Astrocyte of the cerebellum (primary cell): ENCODE measurements at regions not wholly inside any gene's neighbourhood (a gene's known extent, or its start where the extent isn't known, plus 50 kb on each side); places are given as distances from the start of the nearest gene placed in this dataset.

Experiments
- DNase-seq: peaks from one replicate; pipeline ENCODE4 v3.0.0-alpha.2; 2011; ENCODE audit warnings: low read depth
- H3K4me3 ChIP-seq: 2 replicates; pipeline ENCODE4 v1.5.1; 2011; ENCODE audit warnings: mild to moderate bottlenecking, low read depth, low read length, moderate library complexity
- in situ Hi-C: cut with HindIII; loops from 2 replicates; pipeline ENCODE4 v1.10.0; 2017; ENCODE audit warnings: low sequenced_read_pairs
- TF ChIP-seq, protein P1 (sequence below): IDR thresholded peaks from 2 replicates; pipeline ENCODE4 v1.5.1; 2012; ENCODE audit warnings: low read length, low read depth, moderate library complexity, mild to moderate bottlenecking; ENCODE audit errors: missing control alignments

DNA sequence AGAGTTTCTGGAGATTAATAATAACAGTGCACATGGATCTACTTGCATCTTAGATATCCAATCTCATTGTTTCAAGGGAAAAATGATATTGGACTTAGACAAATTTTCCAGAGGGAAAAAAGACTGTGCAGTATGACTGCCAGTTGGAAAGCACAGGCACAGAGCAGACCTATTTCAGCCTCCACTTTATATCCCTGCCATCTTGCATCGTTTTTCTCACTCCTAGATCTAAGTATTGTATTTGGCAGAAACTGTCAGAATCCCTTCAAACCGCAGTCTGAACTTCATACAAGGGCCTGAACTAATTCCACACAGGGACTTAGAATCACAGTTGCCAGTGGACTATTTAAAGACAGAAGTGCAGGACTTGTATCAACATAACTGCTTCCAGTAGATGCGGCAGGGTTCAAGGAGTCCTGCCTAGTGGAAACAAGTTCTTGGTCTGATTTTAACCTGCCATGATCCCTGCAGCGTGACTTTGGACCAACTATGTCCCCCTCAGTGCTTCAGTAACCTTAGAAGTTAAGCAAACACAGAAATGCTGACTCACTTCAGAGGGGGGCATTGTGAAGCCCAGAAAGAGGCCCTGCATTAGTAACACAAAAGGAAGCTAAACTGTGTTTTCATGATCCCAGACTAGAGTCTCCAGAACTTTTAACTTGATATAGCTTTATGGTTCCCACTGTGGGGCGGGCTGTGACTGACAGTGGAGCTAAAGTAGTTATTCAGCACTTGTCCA lies 95.7 kb upstream of the PALS2 start:
- TF ChIP-seq, protein P1, sequence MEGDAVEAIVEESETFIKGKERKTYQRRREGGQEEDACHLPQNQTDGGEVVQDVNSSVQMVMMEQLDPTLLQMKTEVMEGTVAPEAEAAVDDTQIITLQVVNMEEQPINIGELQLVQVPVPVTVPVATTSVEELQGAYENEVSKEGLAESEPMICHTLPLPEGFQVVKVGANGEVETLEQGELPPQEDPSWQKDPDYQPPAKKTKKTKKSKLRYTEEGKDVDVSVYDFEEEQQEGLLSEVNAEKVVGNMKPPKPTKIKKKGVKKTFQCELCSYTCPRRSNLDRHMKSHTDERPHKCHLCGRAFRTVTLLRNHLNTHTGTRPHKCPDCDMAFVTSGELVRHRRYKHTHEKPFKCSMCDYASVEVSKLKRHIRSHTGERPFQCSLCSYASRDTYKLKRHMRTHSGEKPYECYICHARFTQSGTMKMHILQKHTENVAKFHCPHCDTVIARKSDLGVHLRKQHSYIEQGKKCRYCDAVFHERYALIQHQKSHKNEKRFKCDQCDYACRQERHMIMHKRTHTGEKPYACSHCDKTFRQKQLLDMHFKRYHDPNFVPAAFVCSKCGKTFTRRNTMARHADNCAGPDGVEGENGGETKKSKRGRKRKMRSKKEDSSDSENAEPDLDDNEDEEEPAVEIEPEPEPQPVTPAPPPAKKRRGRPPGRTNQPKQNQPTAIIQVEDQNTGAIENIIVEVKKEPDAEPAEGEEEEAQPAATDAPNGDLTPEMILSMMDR, result no peak
- peak; percentile 82 for DNase-seq
- H3K4me3 ChIP-seq, result no peak overlapping the region
- in situ Hi-C loops, result no loop called here

DNA sequence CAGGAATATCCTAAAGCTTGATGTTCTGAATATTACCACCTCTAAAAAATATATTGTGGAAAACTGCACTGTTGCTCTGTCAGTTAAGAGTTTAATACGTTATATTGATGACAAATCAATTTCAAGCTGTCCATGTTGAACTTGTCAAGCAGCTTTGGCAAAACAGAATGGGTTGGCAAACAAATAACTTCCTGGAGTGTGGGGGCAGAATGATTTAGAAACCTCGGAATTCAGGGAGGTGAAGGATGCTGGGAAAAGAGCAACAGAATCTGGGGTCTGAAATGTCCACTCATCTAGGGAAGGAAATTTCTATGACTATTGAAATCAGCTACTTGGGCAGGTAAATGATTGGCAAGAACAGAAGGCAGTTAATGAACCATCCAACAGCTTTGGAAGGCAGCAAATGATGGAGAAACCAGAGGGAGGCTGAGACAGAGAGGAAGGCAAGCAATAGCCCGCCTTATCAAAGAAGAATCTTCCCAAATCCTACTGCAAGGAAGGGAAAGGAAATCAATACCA lies 95.1 kb upstream of the PALS2 start:
- in situ Hi-C loops, result no loop called here
- DNase-seq, result no peak
- TF ChIP-seq, protein P1, result no peak
- H3K4me3 ChIP-seq, result no peak overlapping the region

DNA sequence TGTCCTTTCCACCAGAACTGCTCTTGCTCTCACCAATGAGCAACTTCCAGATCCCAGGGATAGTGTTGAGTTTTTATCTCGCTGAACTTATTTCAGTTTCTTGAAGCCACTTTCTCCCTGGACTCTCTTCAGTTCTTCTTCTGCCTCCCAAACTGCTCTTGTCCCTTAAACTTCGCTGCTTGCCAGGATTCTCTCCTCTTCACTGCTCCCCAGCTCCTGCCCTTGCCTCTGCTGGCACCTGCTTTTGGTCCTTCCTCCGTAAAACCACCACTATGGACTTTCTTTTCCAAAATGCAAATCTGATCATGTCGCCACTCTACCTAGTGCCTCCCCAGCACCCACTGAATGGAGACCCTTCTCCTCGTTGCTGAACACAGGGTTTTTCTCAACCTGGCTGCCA lies 92.8 kb upstream of the PALS2 start:
- TF ChIP-seq, protein P1, result no peak
- in situ Hi-C loops, result no loop called here
- no peak for DNase-seq
- no peak overlapping the region for H3K4me3 ChIP-seq

DNA sequence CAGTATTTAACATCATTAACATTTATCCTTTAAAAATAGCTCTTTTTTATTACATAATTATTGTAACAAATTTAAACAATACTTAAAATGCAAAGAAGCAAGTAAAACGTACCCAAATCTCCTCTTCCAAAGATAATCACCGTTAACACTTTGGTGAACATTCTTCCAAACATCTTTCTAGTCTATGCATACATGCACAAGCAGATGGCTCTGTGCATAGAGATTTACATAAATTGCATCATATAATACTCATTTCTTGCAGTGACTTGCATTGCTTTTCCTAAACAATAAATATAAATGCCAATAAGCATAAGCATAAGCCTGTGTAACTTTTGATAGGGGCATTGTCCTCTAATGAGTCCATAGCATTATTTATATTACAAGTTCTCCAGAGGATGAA lies 89.4 kb upstream of the PALS2 start:
- H3K4me3 ChIP-seq, result no peak overlapping the region
- TF ChIP-seq, protein P1, result no peak
- no peak for DNase-seq
- in situ Hi-C loops, result no loop called here

DNA sequence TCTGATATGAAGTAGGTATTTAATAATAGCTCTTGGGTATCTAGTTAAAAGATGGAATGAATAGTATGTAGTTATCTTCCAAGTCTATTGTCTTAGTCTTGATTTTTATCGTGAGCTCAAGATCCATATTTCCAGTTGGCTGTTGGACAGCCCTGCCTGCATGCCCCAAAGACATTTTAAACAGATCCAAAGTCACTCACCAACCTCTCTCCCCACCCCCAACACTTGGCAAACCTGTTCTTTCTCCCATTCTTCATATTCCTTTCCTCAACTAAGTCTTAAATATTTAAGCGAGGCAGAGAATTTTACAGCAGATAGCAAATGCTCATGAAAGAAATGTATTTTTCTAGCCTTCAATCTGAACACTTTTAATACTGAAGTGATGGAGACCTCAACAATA lies 80.7 kb upstream of the PALS2 start:
- no peak overlapping the region for H3K4me3 ChIP-seq
- in situ Hi-C loops, result no loop called here
- TF ChIP-seq, protein P1, result no peak
- DNase-seq, result no peak

DNA sequence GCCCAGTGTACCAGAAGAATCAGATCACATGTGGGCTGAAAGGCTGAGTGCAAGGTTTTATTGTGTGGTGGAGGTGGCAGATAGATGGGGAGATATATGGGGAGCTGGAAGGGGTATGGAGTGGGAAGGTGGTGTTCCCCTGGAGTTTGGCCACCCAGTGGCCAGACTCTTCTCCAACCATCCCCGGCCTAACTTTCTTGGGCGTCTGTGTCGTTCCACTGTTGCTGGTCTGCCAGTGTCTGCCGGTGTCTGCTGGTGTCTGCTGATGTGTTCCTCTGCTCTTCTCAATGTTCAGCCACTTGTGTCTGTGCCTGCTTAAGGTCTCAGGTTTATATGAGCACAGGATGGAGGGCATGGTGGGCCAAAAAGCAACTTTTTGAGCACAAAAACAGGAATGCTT lies 78.4 kb upstream of the PALS2 start:
- no peak overlapping the region for H3K4me3 ChIP-seq
- in situ Hi-C loops, result no loop called here
- DNase-seq, result no peak
- TF ChIP-seq, protein P1, result no peak
